ENCODE measurements at regions not wholly inside any gene's neighbourhood (a gene's known extent, or its start where the extent isn't known, plus 50 kb on each side); places are given as distances from the start of the nearest gene placed in this dataset.
A peak's percentile ranks its signal among the peaks of the same experiment; 100 is the strongest.

- 74% methylated on average over 3 of the region's 5 CpGs for WGBS (ENCODE audit: insufficient coverage)
- Histone ChIP-seq H3K27ac (ENCODE audit: low read depth, low read length) (no peak overlapping the region), H3K9me3 (ENCODE audit: control insufficient read depth, insufficient read depth, low read length) (no peaks in the 10 kb centered on the region), H3K36me3 (ENCODE audit: control insufficient read depth, insufficient read depth, low read length) (no peaks in the 10 kb centered on the region), H3K4me3 (ENCODE audit: low read depth, low read length) (no peak overlapping the region), H3K4me1 (ENCODE audit: control insufficient read depth, insufficient read depth, low read length) (no peaks in the 10 kb centered on the region), H3K27me3 (ENCODE audit: control insufficient read depth, insufficient read depth, low read length) (no peaks in the 10 kb centered on the region)
- DNase-seq (ENCODE audit: low read depth in 4 of 6, low spot score in 6 of 6): peak in 1 of 6 donors; percentile 51
These were observed 574.8 kb downstream of the ETV1 start for GRCh38 chr7:13414661-13415107.

- no peak for DNase-seq (ENCODE audit: low read depth in 4 of 6, low spot score in 6 of 6)
- 100% methylated on average over 1 of the region's 2 CpGs for WGBS (ENCODE audit: insufficient coverage)
- Histone ChIP-seq H3K4me3 (ENCODE audit: low read depth, low read length) (no peak overlapping the region), H3K9me3 (ENCODE audit: control insufficient read depth, insufficient read depth, low read length) (no peaks in the 10 kb centered on the region), H3K36me3 (ENCODE audit: control insufficient read depth, insufficient read depth, low read length) (no peaks in the 10 kb centered on the region), H3K27ac (ENCODE audit: low read depth, low read length) (no peak overlapping the region), H3K27me3 (ENCODE audit: control insufficient read depth, insufficient read depth, low read length) (no peaks in the 10 kb centered on the region), H3K4me1 (ENCODE audit: control insufficient read depth, insufficient read depth, low read length) (no peaks in the 10 kb centered on the region)
These were observed 573.4 kb downstream of the ETV1 start for GRCh38 chr7:13416071-13416470.

- H3K27me3 ChIP-seq (ENCODE audit: control insufficient read depth, insufficient read depth, low read length): no peaks in the 10 kb centered on the region
- H3K36me3 ChIP-seq (ENCODE audit: control insufficient read depth, insufficient read depth, low read length): no peaks in the 10 kb centered on the region
- 78% methylated on average over 1 of the region's 1 CpG for WGBS (ENCODE audit: insufficient coverage)
- no peak for DNase-seq (ENCODE audit: low read depth in 4 of 6, low spot score in 6 of 6)
- no peaks in the 10 kb centered on the region for H3K9me3 ChIP-seq (ENCODE audit: control insufficient read depth, insufficient read depth, low read length)
- H3K4me1 ChIP-seq (ENCODE audit: control insufficient read depth, insufficient read depth, low read length): no peaks in the 10 kb centered on the region
- no peak overlapping the region for H3K4me3 ChIP-seq (ENCODE audit: low read depth, low read length)
- no peak overlapping the region for H3K27ac ChIP-seq (ENCODE audit: low read depth, low read length)
These were observed 572.9 kb downstream of the ETV1 start for GRCh38 chr7:13416544-13416943.

- H3K27me3 ChIP-seq (ENCODE audit: control insufficient read depth, insufficient read depth, low read length): no peaks in the 10 kb centered on the region
- H3K4me3 ChIP-seq (ENCODE audit: low read depth, low read length): no peak overlapping the region
- H3K9me3 ChIP-seq (ENCODE audit: control insufficient read depth, insufficient read depth, low read length): no peaks in the 10 kb centered on the region
- DNase-seq (ENCODE audit: low read depth in 4 of 6, low spot score in 6 of 6): peak in 2 of 6 donors; percentile 5 to 42
- no peak overlapping the region for H3K27ac ChIP-seq (ENCODE audit: low read depth, low read length)
- no peaks in the 10 kb centered on the region for H3K4me1 ChIP-seq (ENCODE audit: control insufficient read depth, insufficient read depth, low read length)
- WGBS (ENCODE audit: insufficient coverage): no CpG with 5 or more reads among the region's 2 CpGs
- no peaks in the 10 kb centered on the region for H3K36me3 ChIP-seq (ENCODE audit: control insufficient read depth, insufficient read depth, low read length)
These were observed 568.7 kb downstream of the ETV1 start for GRCh38 chr7:13420726-13421125.

DNA sequence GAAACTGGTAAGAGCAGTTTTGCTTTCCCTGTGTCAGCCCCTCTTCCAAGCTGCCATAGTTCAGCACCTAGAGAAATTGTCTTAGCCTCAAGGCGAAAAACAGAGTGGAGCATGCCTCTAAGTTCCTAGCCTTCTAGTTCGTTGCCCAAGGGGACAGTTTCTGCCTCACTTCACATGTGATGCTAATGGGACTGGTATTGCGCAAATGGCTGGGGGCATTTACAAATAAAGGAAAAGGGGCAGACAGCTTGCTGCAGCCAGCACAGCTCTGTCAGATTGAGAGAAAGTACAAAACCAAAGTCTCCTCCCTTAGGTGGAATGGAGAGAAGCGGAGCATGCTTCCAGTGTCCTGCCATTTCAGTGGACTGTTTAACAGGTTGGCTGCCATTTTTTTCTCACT lies 567.7 kb downstream of the ETV1 start:
- Histone ChIP-seq H3K4me3 (ENCODE audit: low read depth, low read length) (no peak overlapping the region), H3K36me3 (ENCODE audit: control insufficient read depth, insufficient read depth, low read length) (no peaks in the 10 kb centered on the region), H3K9me3 (ENCODE audit: control insufficient read depth, insufficient read depth, low read length) (no peaks in the 10 kb centered on the region), H3K27ac (ENCODE audit: low read depth, low read length) (no peak overlapping the region), H3K4me1 (ENCODE audit: control insufficient read depth, insufficient read depth, low read length) (no peaks in the 10 kb centered on the region), H3K27me3 (ENCODE audit: control insufficient read depth, insufficient read depth, low read length) (no peaks in the 10 kb centered on the region)
- WGBS (ENCODE audit: insufficient coverage): 100% methylated on average over 3 of the region's 4 CpGs
- no peak for DNase-seq (ENCODE audit: low read depth in 4 of 6, low spot score in 6 of 6)

DNA sequence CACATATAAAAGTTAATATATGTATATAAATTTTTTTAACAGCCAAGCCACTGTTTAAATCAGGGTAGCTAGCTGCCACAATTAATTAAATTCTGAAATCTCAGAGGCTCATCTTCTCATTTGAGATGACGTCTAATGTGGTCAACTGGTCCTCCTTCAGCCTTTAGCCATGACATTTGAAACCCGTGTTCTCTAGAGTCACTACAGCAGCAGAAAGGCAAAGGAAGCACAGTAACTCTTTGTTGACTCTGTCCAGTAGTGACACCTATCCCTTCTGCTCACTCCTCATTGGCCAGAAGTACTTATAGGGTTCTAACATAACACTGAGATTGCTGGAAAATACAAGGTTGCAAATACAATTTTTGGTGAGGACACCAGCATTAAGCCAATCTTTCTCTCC lies 555.5 kb downstream of the ETV1 start:
- WGBS (ENCODE audit: insufficient coverage): 82% methylated on average over 2 of the region's 2 CpGs
- Histone ChIP-seq H3K9me3 (ENCODE audit: control insufficient read depth, insufficient read depth, low read length) (no peaks in the 10 kb centered on the region), H3K27ac (ENCODE audit: low read depth, low read length) (no peak overlapping the region), H3K36me3 (ENCODE audit: control insufficient read depth, insufficient read depth, low read length) (no peaks in the 10 kb centered on the region), H3K27me3 (ENCODE audit: control insufficient read depth, insufficient read depth, low read length) (no peaks in the 10 kb centered on the region), H3K4me1 (ENCODE audit: control insufficient read depth, insufficient read depth, low read length) (no peaks in the 10 kb centered on the region), H3K4me3 (ENCODE audit: low read depth, low read length) (no peak overlapping the region)
- DNase-seq (ENCODE audit: low read depth in 4 of 6, low spot score in 6 of 6): no peak

GRCh38 chr7:13442226-13442625 lies 547.2 kb downstream of the ETV1 start:
- H3K36me3 ChIP-seq (ENCODE audit: control insufficient read depth, insufficient read depth, low read length): no peaks in the 10 kb centered on the region
- WGBS (ENCODE audit: insufficient coverage): no CpG with 5 or more reads among the region's 1 CpG
- DNase-seq (ENCODE audit: low read depth in 4 of 6, low spot score in 6 of 6): no peak
- H3K4me1 ChIP-seq (ENCODE audit: control insufficient read depth, insufficient read depth, low read length): no peaks in the 10 kb centered on the region
- H3K27me3 ChIP-seq (ENCODE audit: control insufficient read depth, insufficient read depth, low read length): no peaks in the 10 kb centered on the region
- no peak overlapping the region for H3K27ac ChIP-seq (ENCODE audit: low read depth, low read length)
- H3K9me3 ChIP-seq (ENCODE audit: control insufficient read depth, insufficient read depth, low read length): no peaks in the 10 kb centered on the region
- H3K4me3 ChIP-seq (ENCODE audit: low read depth, low read length): no peak overlapping the region

DNA sequence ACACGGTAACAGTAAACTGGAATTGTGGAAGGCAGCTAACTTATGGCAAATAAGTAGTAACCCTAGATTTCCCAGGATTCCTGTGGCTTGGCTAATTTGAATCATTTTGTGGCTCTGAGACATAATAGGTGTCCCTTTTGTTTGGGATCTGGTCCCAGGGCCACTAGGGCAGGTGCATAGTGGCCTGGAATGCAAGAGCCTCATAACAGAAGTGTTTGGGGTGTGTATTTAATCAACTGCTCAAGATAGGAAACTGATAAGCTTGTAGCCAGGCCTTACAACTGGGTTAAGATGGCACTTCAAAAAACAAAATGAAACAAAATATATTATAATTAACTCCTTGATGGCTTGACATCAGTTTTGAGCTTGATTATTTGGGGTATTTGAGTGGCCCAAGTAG lies 541.8 kb downstream of the ETV1 start:
- Histone ChIP-seq H3K27ac (ENCODE audit: low read depth, low read length) (no peak overlapping the region), H3K9me3 (ENCODE audit: control insufficient read depth, insufficient read depth, low read length) (no peaks in the 10 kb centered on the region), H3K4me1 (ENCODE audit: control insufficient read depth, insufficient read depth, low read length) (no peaks in the 10 kb centered on the region), H3K36me3 (ENCODE audit: control insufficient read depth, insufficient read depth, low read length) (no peaks in the 10 kb centered on the region), H3K4me3 (ENCODE audit: low read depth, low read length) (no peak overlapping the region), H3K27me3 (ENCODE audit: control insufficient read depth, insufficient read depth, low read length) (no peaks in the 10 kb centered on the region)
- WGBS (ENCODE audit: insufficient coverage): 100% methylated on average over 1 of the region's 1 CpG
- DNase-seq (ENCODE audit: low read depth in 4 of 6, low spot score in 6 of 6): no peak

- no peaks in the 10 kb centered on the region for H3K9me3 ChIP-seq (ENCODE audit: control insufficient read depth, insufficient read depth, low read length)
- no peaks in the 10 kb centered on the region for H3K27me3 ChIP-seq (ENCODE audit: control insufficient read depth, insufficient read depth, low read length)
- H3K4me1 ChIP-seq (ENCODE audit: control insufficient read depth, insufficient read depth, low read length): no peaks in the 10 kb centered on the region
- no peak for DNase-seq (ENCODE audit: low read depth in 4 of 6, low spot score in 6 of 6)
- no peak overlapping the region for H3K27ac ChIP-seq (ENCODE audit: low read depth, low read length)
- WGBS (ENCODE audit: insufficient coverage): 83% methylated on average over 1 of the region's 4 CpGs
- H3K4me3 ChIP-seq (ENCODE audit: low read depth, low read length): no peak overlapping the region
- no peaks in the 10 kb centered on the region for H3K36me3 ChIP-seq (ENCODE audit: control insufficient read depth, insufficient read depth, low read length)
These were observed 541.2 kb downstream of the ETV1 start for GRCh38 chr7:13448243-13448642.

DNA sequence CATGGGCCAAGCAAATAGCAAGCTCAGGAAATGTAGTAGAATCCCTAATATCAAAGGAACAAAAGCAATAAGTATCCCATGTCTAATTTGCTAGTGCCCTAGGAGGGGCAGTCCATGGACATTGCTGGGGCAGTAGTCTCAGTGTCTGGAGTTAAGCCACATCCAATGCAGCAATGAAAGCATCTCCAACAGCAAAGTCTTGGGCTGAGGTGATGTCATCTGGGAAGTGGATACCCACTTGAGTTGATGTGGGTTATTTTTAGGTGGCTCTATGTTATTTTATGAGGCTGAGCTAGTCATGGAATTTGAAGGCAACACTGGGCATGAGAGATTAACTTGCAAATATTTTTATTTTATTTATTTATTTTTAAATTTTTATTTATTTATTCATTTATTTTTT lies 540.0 kb downstream of the ETV1 start:
- Histone ChIP-seq H3K4me1 (ENCODE audit: control insufficient read depth, insufficient read depth, low read length) (no peaks in the 10 kb centered on the region), H3K27me3 (ENCODE audit: control insufficient read depth, insufficient read depth, low read length) (no peaks in the 10 kb centered on the region), H3K9me3 (ENCODE audit: control insufficient read depth, insufficient read depth, low read length) (no peaks in the 10 kb centered on the region), H3K4me3 (ENCODE audit: low read depth, low read length) (no peak overlapping the region), H3K36me3 (ENCODE audit: control insufficient read depth, insufficient read depth, low read length) (no peaks in the 10 kb centered on the region), H3K27ac (ENCODE audit: low read depth, low read length) (no peak overlapping the region)
- no peak for DNase-seq (ENCODE audit: low read depth in 4 of 6, low spot score in 6 of 6)
